Tibial artery (tissue), 4 donors: ENCODE measurements at regions not wholly inside any gene's neighbourhood (a gene's known extent, or its start where the extent isn't known, plus 50 kb on each side); places are given as distances from the start of the nearest gene placed in this dataset.

ENCODE experiments used
- DNase-seq, 2 donors: peaks; one replicate each; pipeline ENCODE4 v3.0.0-alpha.2; 2019
- H3K27ac ChIP-seq, 2 donors: fragments of 200-600 bp; sonication (generic) in 1 of 2; 1 replicate in 1 of 2; 2 replicates in 1 of 2; pipeline ENCODE4 v1.5.1; 2018 to 2019; ENCODE audit warnings: mild to moderate bottlenecking in 1 of 2
- H3K27me3 ChIP-seq, 2 donors: fragments of 200-600 bp; sonication (generic) in 1 of 2; one replicate each; pipeline versions ENCODE4 v1.5.1 to v1.6.0; 2016 to 2019
- H3K36me3 ChIP-seq, 3 donors: fragments of 200-600 bp; sonication (generic) in 2 of 3; one replicate each; pipeline ENCODE4 v1.5.1; 2016 to 2019; ENCODE audit warnings: mild to moderate bottlenecking in 2 of 3
- H3K4me1 ChIP-seq, 4 donors: fragments of 200-600 bp; sonication (generic) in 2 of 4; 1 replicate in 3 of 4; 2 replicates in 1 of 4; pipeline ENCODE4 v1.5.1; 2016 to 2019
- H3K4me3 ChIP-seq, 2 donors: fragments of 200-600 bp; sonication (generic) in 1 of 2; 1 replicate in 1 of 2; 2 replicates in 1 of 2; pipeline ENCODE4 v1.5.1; 2018 to 2019; ENCODE audit warnings: mild to moderate bottlenecking in 2 of 2
- H3K9me3 ChIP-seq, 3 donors: fragments of 200-600 bp; sonication (generic) in 1 of 3; one replicate each; pipeline ENCODE4 v1.5.1; 2016 to 2019
- CTCF ChIP-seq, 2 experiments: fragments of 200-600 bp in 1 of 2; fragments of 450-650 bp in 1 of 2; IDR thresholded peaks; one replicate each; pipeline ENCODE4 v1.5.1; 2017 to 2019; ENCODE audit warnings: antibody characterized with exemption in 2 of 2, mild to moderate bottlenecking in 1 of 2, moderate library complexity in 1 of 2
- intact Hi-C: fragments of 100-400 bp; cut with DNase I; formaldehyde crosslinking; loops from one replicate; pipeline ENCODE4 v1.15.0; 2023; ENCODE audit warnings: low total_unique reads

- Histone ChIP-seq H3K27me3 (peaks cover 0 to 45% of the 10 kb centered on the region in 2 donors), H3K4me3 (no peak overlapping the region), H3K36me3 (no peaks in the 10 kb centered on the region), H3K4me1 (peaks cover 0 to 25% (median 20%) of the 10 kb centered on the region in 4 donors), H3K9me3 (no peaks in the 10 kb centered on the region), H3K27ac (no peak overlapping the region)
- no peak for TF ChIP-seq CTCF (IDR thresholded peaks at IDR 0.05)
- intact Hi-C loops: no loop called here
- no peak for DNase-seq
These were observed 103.7 kb upstream of the SOD1 start for GRCh38 chr21:31555741-31556191.

- Histone ChIP-seq H3K9me3 (no peaks in the 10 kb centered on the region), H3K36me3 (no peaks in the 10 kb centered on the region), H3K27me3 (peaks cover 0 to 33% of the 10 kb centered on the region in 2 donors), H3K4me1 (peaks cover 0 to 21% (median 18%) of the 10 kb centered on the region in 4 donors), H3K4me3 (no peak overlapping the region), H3K27ac (no peak overlapping the region)
- intact Hi-C loops: no loop called here
- TF ChIP-seq CTCF (IDR thresholded peaks at IDR 0.05): no peak
- DNase-seq: no peak
These were observed 104.9 kb upstream of the SOD1 start for GRCh38 chr21:31554511-31555022.

GRCh38 chr21:31553926-31554325, 105.6 kb upstream of the SOD1 start:
- Histone ChIP-seq H3K4me3 (no peak overlapping the region), H3K36me3 (no peaks in the 10 kb centered on the region), H3K9me3 (no peaks in the 10 kb centered on the region), H3K27ac (no peak overlapping the region), H3K4me1 (peaks cover 0 to 14% (median 12%) of the 10 kb centered on the region in 4 donors), H3K27me3 (peaks cover 0 to 26% of the 10 kb centered on the region in 2 donors)
- intact Hi-C loops: no loop called here
- no peak for DNase-seq
- TF ChIP-seq CTCF (IDR thresholded peaks at IDR 0.05): no peak

- Histone ChIP-seq H3K9me3 (no peaks in the 10 kb centered on the region), H3K27me3 (peaks cover 0 to 22% of the 10 kb centered on the region in 2 donors), H3K4me1 (peaks cover 0 to 10% (median 8%) of the 10 kb centered on the region in 4 donors), H3K27ac (no peak overlapping the region), H3K36me3 (no peaks in the 10 kb centered on the region), H3K4me3 (no peak overlapping the region)
- no peak for TF ChIP-seq CTCF (IDR thresholded peaks at IDR 0.05)
- DNase-seq: no peak
- intact Hi-C loops: no loop called here
These were observed 106.0 kb upstream of the SOD1 start for GRCh38 chr21:31553461-31553860.

GRCh38 chr21:31552826-31553225, 106.7 kb upstream of the SOD1 start:
- Histone ChIP-seq H3K27ac (no peak overlapping the region), H3K4me3 (no peak overlapping the region), H3K9me3 (no peaks in the 10 kb centered on the region), H3K27me3 (peaks cover 0 to 15% of the 10 kb centered on the region in 2 donors), H3K36me3 (no peaks in the 10 kb centered on the region), H3K4me1 (peaks cover 0 to 3% (median 1%) of the 10 kb centered on the region in 4 donors)
- DNase-seq: no peak
- no peak for TF ChIP-seq CTCF (IDR thresholded peaks at IDR 0.05)
- intact Hi-C loops: no loop called here

- intact Hi-C loops: no loop called here
- Histone ChIP-seq H3K27me3 (peaks cover 0 to 5% of the 10 kb centered on the region in 2 donors), H3K4me1 (no peaks in the 10 kb centered on the region), H3K36me3 (no peaks in the 10 kb centered on the region), H3K27ac (no peak overlapping the region), H3K9me3 (no peaks in the 10 kb centered on the region), H3K4me3 (no peak overlapping the region)
- no peak for DNase-seq
- TF ChIP-seq CTCF (IDR thresholded peaks at IDR 0.05): no peak
These were observed 109.4 kb upstream of the SOD1 start for GRCh38 chr21:31550070-31550469.
